Fibroblast of lung (primary cell): ENCODE measurements at regions not wholly inside any gene's neighbourhood (a gene's known extent, or its start where the extent isn't known, plus 50 kb on each side); places are given as distances from the start of the nearest gene placed in this dataset.

ENCODE experiments used
- DNase-seq, 2 donors: peaks; one replicate each; pipeline versions ENCODE4 v3.0.0 to v3.0.0-alpha.2; 2010; ENCODE audit warnings: low read depth in 2 of 2
- H2AFZ ChIP-seq: 2 replicates; pipeline ENCODE4 v1.5.1; 2012; ENCODE audit warnings: low read length, control low read depth, inconsistent platforms
- H3K27ac ChIP-seq: 2 replicates; pipeline ENCODE4 v1.5.1; 2011; ENCODE audit warnings: low read length, control low read depth; ENCODE audit not compliant: insufficient read depth
- H3K27me3 ChIP-seq: 2 replicates; pipeline ENCODE4 v1.5.1; 2011; ENCODE audit warnings: mild to moderate bottlenecking, low read length; ENCODE audit not compliant: control insufficient read depth, insufficient read depth
- H3K36me3 ChIP-seq: 2 replicates; pipeline ENCODE4 v1.5.1; 2011; ENCODE audit warnings: low read length; ENCODE audit not compliant: control insufficient read depth, insufficient read depth
- H3K4me1 ChIP-seq: 2 replicates; pipeline ENCODE4 v1.5.1; 2011; ENCODE audit warnings: low read length; ENCODE audit not compliant: control insufficient read depth, insufficient read depth; ENCODE audit errors: extremely low read depth
- H3K4me2 ChIP-seq: 2 replicates; pipeline ENCODE4 v1.5.1; 2011; ENCODE audit warnings: low read length, control low read depth; ENCODE audit not compliant: insufficient read depth; ENCODE audit errors: extremely low read depth
- H3K4me3 ChIP-seq, 4 experiments: fragments of 200-600 bp in 1 of 4; sonication (generic) in 1 of 4; replicated peaks in 1 of 4; 2 replicates each; pipeline ENCODE4 v1.5.1; 2011 to 2016; ENCODE audit warnings: low read length in 4 of 4, low read depth in 3 of 4, mild to moderate bottlenecking in 3 of 4, control low read depth in 2 of 4, inconsistent platforms in 1 of 4, mixed read lengths in 1 of 4; ENCODE audit not compliant: insufficient read depth in 1 of 4; ENCODE audit errors: control extremely low read depth in 1 of 4
- H3K79me2 ChIP-seq: 2 replicates; pipeline ENCODE4 v1.5.1; 2012; ENCODE audit warnings: mild to moderate bottlenecking, low read length, inconsistent platforms; ENCODE audit not compliant: control insufficient read depth, insufficient read depth
- H3K9ac ChIP-seq: 2 replicates; pipeline ENCODE4 v1.5.1; 2011; ENCODE audit warnings: mild to moderate bottlenecking, low read length, control low read depth; ENCODE audit not compliant: insufficient read depth
- H3K9me3 ChIP-seq: 2 replicates; pipeline ENCODE4 v1.5.1; 2012; ENCODE audit warnings: low read depth, low read length; ENCODE audit not compliant: control insufficient read depth, insufficient read depth
- H4K20me1 ChIP-seq: 2 replicates; pipeline ENCODE4 v1.5.1; 2011; ENCODE audit warnings: low read length; ENCODE audit not compliant: control insufficient read depth, insufficient read depth; ENCODE audit errors: extremely low read depth
- CTCF ChIP-seq, 2 donors: IDR thresholded peaks in 1 of 2; conservative IDR thresholded peaks in 1 of 2; 1 replicate in 1 of 2; 2 replicates in 1 of 2; pipeline ENCODE4 v1.5.1; 2011 to 2012; ENCODE audit warnings: low read length in 2 of 2, control low read depth in 1 of 2, inconsistent platforms in 1 of 2, low read depth in 1 of 2, mild to moderate bottlenecking in 1 of 2
- EZH2 ChIP-seq: IDR thresholded peaks from 2 replicates; pipeline ENCODE4 v1.5.1; 2012; ENCODE audit warnings: low read length, control low read depth, mild to moderate bottlenecking; ENCODE audit errors: missing control alignments

DNA sequence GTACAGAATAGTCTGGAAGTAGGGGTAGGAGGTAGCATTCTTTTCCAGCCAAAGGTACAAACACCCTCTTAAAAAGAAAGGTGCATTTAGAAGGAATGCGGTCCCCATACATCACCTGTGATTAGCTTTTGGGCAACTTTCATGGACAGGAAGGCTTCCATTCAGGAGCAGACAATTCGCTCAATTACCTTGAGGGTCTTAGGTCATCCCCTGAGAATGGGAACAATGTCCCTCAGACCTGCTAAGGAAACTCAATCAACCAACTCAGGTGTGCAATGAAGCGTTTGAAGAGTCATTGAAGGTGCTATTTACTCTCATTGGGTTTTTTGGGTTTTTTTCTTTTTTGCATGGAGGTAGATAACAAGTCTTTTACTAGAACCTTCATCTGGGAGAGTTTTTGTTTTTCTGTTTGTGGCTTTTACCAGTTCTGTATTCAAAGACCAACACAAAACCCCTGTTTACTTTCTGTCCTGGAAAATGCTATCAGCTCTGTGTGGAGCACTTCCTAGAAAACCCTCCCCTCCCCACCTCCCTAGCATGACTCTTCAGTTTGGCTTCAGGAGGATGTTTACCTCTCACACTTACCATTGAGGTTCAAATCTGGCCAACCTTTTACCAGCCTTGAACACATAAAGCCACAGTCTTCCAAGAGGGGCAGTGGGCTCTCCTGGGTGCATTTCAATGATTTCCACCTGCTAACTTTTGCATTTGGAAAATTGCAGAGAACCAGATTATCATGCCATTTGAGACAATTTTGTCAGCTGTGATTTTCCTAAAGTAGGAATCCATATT is 271.2 kb upstream of the PRDM1 start:
- Histone ChIP-seq H3K36me3 (no peaks in the 10 kb centered on the region), H3K79me2 (no peaks in the 10 kb centered on the region), H2AFZ (no peak overlapping the region), H3K4me3 (no peak overlapping the region), H3K9me3 (no peaks in the 10 kb centered on the region), H3K27me3 (no peaks in the 10 kb centered on the region), H3K4me2 (no peak overlapping the region), H3K27ac (no peak overlapping the region), H3K4me1 (peaks cover 4% of the 10 kb centered on the region), H4K20me1 (no peaks in the 10 kb centered on the region), H3K9ac (no peak overlapping the region)
- TF ChIP-seq CTCF (conservative IDR thresholded peaks at IDR 0.05 in 1 of 2, IDR thresholded peaks at IDR 0.05 in 1 of 2; ENCODE audit: low read depth in 1 of 2, low read length in 2 of 2) (no peak), EZH2 (no peak)
- no peak for DNase-seq

GRCh38 chr6:105810922-105811482 is 275.1 kb upstream of the PRDM1 start:
- Histone ChIP-seq H3K9me3 (no peaks in the 10 kb centered on the region), H2AFZ (no peak overlapping the region), H4K20me1 (no peaks in the 10 kb centered on the region), H3K27ac (peak overlapping the region; percentile 2), H3K9ac (no peak overlapping the region), H3K4me1 (peaks cover 12% of the 10 kb centered on the region), H3K4me2 (no peak overlapping the region), H3K79me2 (no peaks in the 10 kb centered on the region), H3K27me3 (no peaks in the 10 kb centered on the region), H3K4me3 (no peak overlapping the region), H3K36me3 (no peaks in the 10 kb centered on the region)
- TF ChIP-seq CTCF (conservative IDR thresholded peaks at IDR 0.05 in 1 of 2, IDR thresholded peaks at IDR 0.05 in 1 of 2; ENCODE audit: low read depth in 1 of 2, low read length in 2 of 2): no peak
- TF ChIP-seq EZH2: no peak
- no peak for DNase-seq

GRCh38 chr6:105810105-105810921 is 275.8 kb upstream of the PRDM1 start:
- Histone ChIP-seq H3K27me3 (no peaks in the 10 kb centered on the region), H3K4me1 (peaks cover 12% of the 10 kb centered on the region), H3K4me2 (peak overlapping the region; percentile 46), H3K36me3 (no peaks in the 10 kb centered on the region), H3K4me3 (no peak overlapping the region), H3K9ac (no peak overlapping the region), H3K27ac (peak overlapping the region; percentile 2), H4K20me1 (no peaks in the 10 kb centered on the region), H3K9me3 (no peaks in the 10 kb centered on the region), H2AFZ (no peak overlapping the region), H3K79me2 (no peaks in the 10 kb centered on the region)
- TF ChIP-seq CTCF (conservative IDR thresholded peaks at IDR 0.05 in 1 of 2, IDR thresholded peaks at IDR 0.05 in 1 of 2; ENCODE audit: low read depth in 1 of 2, low read length in 2 of 2): no peak
- TF ChIP-seq EZH2: no peak
- DNase-seq: peak; percentile 88 to 91
